ENCODE measurements at regions not wholly inside any gene's neighbourhood (a gene's known extent, or its start where the extent isn't known, plus 50 kb on each side); places are given as distances from the start of the nearest gene placed in this dataset.

DNA sequence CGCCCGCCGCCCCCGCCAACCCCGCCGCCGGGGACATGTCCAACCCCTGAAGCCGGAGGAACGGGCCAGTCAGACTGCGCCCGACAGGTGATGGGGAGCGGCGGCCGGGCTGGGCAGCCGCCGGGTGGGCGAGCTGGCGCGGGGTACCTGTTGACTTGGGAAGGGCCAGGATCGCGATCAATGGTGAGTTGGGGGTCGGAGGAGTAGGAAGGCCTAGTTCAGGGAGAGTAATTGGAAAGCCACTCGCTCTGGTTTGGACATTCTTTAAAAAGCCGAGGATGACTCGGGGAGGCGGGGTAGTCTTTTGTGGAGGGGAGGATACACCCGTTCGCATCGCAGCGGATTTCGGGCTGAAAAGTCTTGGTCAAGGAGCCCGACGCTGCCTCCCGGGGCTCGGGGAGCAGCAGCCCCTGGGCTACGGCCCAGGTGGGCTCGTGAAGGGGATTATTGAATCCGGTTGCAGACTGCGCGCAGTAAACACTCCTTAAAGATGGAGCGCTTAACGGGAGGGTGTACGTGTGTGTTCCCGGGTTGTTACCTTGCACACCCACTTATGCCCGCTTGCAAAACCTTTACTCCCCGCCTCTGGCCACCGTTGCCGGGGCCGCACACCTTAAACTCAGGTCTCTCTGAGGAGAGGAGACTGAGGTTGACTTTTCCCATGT is 123.8 kb downstream of the GOSR1 start:
- no peak for TF ChIP-seq CTCF (IDR thresholded peaks at IDR 0.05; ENCODE audit: insufficient read depth, low read length)
- TF ChIP-seq, protein P1, sequence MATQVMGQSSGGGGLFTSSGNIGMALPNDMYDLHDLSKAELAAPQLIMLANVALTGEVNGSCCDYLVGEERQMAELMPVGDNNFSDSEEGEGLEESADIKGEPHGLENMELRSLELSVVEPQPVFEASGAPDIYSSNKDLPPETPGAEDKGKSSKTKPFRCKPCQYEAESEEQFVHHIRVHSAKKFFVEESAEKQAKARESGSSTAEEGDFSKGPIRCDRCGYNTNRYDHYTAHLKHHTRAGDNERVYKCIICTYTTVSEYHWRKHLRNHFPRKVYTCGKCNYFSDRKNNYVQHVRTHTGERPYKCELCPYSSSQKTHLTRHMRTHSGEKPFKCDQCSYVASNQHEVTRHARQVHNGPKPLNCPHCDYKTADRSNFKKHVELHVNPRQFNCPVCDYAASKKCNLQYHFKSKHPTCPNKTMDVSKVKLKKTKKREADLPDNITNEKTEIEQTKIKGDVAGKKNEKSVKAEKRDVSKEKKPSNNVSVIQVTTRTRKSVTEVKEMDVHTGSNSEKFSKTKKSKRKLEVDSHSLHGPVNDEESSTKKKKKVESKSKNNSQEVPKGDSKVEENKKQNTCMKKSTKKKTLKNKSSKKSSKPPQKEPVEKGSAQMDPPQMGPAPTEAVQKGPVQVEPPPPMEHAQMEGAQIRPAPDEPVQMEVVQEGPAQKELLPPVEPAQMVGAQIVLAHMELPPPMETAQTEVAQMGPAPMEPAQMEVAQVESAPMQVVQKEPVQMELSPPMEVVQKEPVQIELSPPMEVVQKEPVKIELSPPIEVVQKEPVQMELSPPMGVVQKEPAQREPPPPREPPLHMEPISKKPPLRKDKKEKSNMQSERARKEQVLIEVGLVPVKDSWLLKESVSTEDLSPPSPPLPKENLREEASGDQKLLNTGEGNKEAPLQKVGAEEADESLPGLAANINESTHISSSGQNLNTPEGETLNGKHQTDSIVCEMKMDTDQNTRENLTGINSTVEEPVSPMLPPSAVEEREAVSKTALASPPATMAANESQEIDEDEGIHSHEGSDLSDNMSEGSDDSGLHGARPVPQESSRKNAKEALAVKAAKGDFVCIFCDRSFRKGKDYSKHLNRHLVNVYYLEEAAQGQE (IDR thresholded peaks at IDR 0.05; ENCODE audit: insufficient replicate concordance, low read depth): no peak
